ENCODE measurements at regions not wholly inside any gene's neighbourhood (a gene's known extent, or its start where the extent isn't known, plus 50 kb on each side); places are given as distances from the start of the nearest gene placed in this dataset.

DNA sequence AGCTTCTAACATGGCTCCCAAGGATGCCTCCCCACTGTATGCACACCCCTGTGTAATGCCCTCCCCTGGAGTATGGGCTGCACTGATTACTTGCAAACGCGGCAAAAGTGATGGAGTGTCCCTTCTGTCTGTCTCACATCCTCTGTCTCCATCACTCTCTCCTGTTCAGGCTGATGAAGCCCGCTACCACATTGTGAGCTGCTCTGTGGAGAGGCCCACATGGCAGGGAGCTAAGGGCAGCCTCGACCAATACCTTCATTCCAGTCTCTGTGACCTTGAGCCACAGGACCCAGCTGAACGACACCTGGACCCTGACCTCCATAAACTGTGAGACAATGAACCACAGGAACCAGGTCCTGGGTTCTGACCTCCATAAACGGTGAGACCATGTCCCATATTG is 154.1 kb upstream of the ETV3 start:
- Mint-ChIP-seq H3K36me3 (ENCODE audit: low read depth) (no peaks in the 10 kb centered on the region), H3K27ac (no peak overlapping the region), H3K27me3 (peaks cover 50% of the 10 kb centered on the region), H3K9me3 (no peaks in the 10 kb centered on the region), H3K4me1 (ENCODE audit: low read depth) (no peaks in the 10 kb centered on the region), H3K4me3 (no peak overlapping the region)
- POLR2A ChIA-PET: no interaction called here
- ATAC-seq (ENCODE audit: poor library complexity) (no peak), DNase-seq (no peak)
- H3K27me3 ChIP-seq (ENCODE audit: control insufficient read depth in 1 of 2, insufficient read depth in 2 of 2, low read length in 2 of 2): peaks cover 7 to 16% of the 10 kb centered on the region in 2 experiments
- H3K36me3 ChIP-seq (ENCODE audit: insufficient read depth, low read length): no peaks in the 10 kb centered on the region
- no peak overlapping the region for H3K4me3 ChIP-seq (ENCODE audit: low read length)
- no peaks in the 10 kb centered on the region for H3K4me1 ChIP-seq (ENCODE audit: insufficient read depth, low read length)
- CTCF ChIA-PET: no interaction called here
- no peak overlapping the region for H3K27ac ChIP-seq (ENCODE audit: low read depth in 1 of 2, low read length in 2 of 2)
- intact Hi-C loops (cut with DNase I, micrococcal nuclease): no loop called here
- H3K9me3 ChIP-seq (ENCODE audit: control insufficient read depth in 1 of 2, insufficient read depth in 1 of 2, low read length in 2 of 2): no peaks in the 10 kb centered on the region
- no peak for TF ChIP-seq CTCF (IDR thresholded peaks at IDR 0.05)

DNA sequence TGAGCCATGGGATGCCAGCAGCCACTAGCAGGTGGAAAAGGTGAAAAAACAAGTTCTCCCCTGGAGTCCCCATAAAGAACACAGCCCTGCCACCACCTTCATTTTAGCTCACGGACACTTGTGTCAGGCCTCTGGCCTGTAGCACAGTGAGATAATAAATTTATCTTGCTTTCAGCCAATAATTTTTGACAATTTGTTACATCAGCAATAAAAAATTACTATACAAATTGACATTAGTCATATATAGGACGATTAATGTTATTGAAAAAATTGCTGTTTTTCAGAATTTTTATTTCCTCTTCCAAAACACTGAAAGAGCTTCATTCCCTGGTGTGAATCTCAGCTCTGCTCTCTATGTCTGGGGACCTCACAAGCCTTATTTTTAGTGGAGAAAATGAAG is 152.9 kb upstream of the ETV3 start:
- Histone ChIP-seq H3K36me3 (ENCODE audit: insufficient read depth, low read length) (no peaks in the 10 kb centered on the region), H3K4me3 (ENCODE audit: low read length) (no peak overlapping the region), H3K4me1 (ENCODE audit: insufficient read depth, low read length) (no peaks in the 10 kb centered on the region), H3K27ac (ENCODE audit: low read depth in 1 of 2, low read length in 2 of 2) (no peak overlapping the region), H3K9me3 (ENCODE audit: control insufficient read depth in 1 of 2, insufficient read depth in 1 of 2, low read length in 2 of 2) (no peaks in the 10 kb centered on the region), H3K27me3 (ENCODE audit: control insufficient read depth in 1 of 2, insufficient read depth in 2 of 2, low read length in 2 of 2) (peaks cover 10 to 25% of the 10 kb centered on the region in 2 experiments)
- no peaks in the 10 kb centered on the region for H3K36me3 Mint-ChIP-seq (ENCODE audit: low read depth)
- intact Hi-C loops (cut with DNase I, micrococcal nuclease): no loop called here
- H3K4me3 Mint-ChIP-seq: no peak overlapping the region
- POLR2A ChIA-PET: no interaction called here
- DNase-seq: no peak
- peaks cover 61% of the 10 kb centered on the region for H3K27me3 Mint-ChIP-seq
- H3K9me3 Mint-ChIP-seq: no peaks in the 10 kb centered on the region
- no peaks in the 10 kb centered on the region for H3K4me1 Mint-ChIP-seq (ENCODE audit: low read depth)
- no peak for ATAC-seq (ENCODE audit: poor library complexity)
- CTCF ChIA-PET: no interaction called here
- no peak for TF ChIP-seq CTCF (IDR thresholded peaks at IDR 0.05)
- H3K27ac Mint-ChIP-seq: no peak overlapping the region

DNA sequence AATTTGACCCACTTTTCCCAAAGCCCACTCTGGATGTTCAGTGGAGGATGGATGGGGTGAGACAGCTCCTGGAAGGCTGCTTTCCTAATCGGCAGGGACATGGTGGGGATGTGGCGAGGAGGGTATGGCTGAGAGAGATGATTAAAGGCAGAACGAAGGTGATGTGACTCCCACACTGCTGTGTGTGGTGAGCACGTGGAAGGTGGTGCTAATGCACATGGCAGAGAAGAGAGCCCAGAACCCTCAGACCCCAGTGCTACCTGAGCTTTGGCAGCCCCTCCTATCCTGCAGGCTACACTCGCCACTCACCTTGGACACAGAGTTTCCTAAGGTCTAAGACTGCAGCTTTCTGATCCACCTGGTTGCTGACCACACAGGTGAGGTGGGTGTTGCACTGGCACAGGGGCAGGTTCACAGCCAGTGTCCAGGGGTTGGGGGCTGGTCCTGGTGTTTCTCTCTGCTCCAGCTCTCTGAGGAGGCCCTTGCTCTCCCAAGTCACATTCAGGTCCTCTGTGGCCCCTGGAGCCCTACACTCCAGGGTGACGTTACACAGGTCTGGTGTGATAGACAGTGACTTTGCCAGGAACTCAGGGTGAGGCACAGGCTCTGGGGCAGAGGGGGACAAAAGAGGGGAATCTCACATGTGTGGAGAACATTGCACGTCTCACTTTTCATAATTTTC is 151.4 kb upstream of the ETV3 start:
- ATAC-seq (ENCODE audit: poor library complexity) (no peak), DNase-seq (no peak)
- ChIA-PET CTCF (no interaction called here), POLR2A (no interaction called here)
- Histone ChIP-seq H3K4me3 (ENCODE audit: low read length) (no peak overlapping the region), H3K9me3 (ENCODE audit: control insufficient read depth in 1 of 2, insufficient read depth in 1 of 2, low read length in 2 of 2) (no peaks in the 10 kb centered on the region), H3K27me3 (ENCODE audit: control insufficient read depth in 1 of 2, insufficient read depth in 2 of 2, low read length in 2 of 2) (peaks cover 10 to 25% of the 10 kb centered on the region in 2 experiments), H3K4me1 (ENCODE audit: insufficient read depth, low read length) (no peaks in the 10 kb centered on the region), H3K36me3 (ENCODE audit: insufficient read depth, low read length) (no peaks in the 10 kb centered on the region), H3K27ac (ENCODE audit: low read depth in 1 of 2, low read length in 2 of 2) (no peak overlapping the region)
- no peak for TF ChIP-seq CTCF (IDR thresholded peaks at IDR 0.05)
- Mint-ChIP-seq H3K27ac (no peak overlapping the region), H3K4me3 (no peak overlapping the region), H3K27me3 (peaks cover 52% of the 10 kb centered on the region), H3K9me3 (no peaks in the 10 kb centered on the region), H3K36me3 (ENCODE audit: low read depth) (no peaks in the 10 kb centered on the region), H3K4me1 (ENCODE audit: low read depth) (no peaks in the 10 kb centered on the region)
- intact Hi-C loops (cut with DNase I, micrococcal nuclease): no loop called here
